ENCODE measurements at regions not wholly inside any gene's neighbourhood (a gene's known extent, or its start where the extent isn't known, plus 50 kb on each side); places are given as distances from the start of the nearest gene placed in this dataset.

DNA sequence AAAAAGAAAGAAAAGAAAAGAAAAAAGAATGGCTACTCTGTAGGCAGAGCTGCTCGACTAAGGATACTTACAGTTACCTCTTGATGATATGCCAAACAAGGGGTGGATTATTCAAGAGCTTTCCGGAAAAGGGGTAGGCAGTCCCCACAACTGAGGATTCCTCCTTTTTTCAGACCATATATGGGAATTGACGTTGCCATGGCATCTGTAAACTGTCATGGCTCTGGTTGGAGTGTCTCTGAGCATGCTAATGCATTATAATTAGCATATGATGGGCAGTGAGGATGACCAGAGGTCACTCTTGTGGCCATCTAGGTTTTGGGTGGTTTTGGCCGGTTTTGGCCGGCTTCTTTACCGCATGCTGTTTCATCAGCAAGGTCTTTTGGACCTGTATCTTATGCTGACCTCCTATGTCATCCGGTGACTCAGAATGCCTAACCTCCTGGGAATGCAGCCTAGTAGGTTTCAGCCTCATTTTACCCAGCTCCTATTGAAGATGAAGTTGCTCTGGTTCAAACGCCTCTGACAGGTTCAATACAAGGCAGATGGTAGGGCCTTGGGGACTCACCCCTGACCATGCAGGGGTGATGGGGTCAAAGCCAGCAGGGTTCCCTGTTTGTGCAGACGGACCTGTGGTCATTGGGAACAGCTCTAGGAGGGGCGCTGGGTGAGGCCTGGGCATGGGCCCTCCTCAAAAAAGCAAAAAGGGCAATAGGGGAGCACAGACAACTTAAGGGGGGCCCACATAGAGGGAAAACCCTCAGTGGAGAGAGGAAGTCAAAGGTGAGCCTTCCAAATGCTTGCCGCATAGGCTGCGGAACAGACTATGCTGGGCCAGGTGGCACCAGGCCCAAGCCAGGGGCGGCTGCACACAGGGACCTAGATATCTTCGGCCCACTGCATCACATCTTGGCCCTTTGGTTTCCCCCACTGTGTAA lies 251.2 kb upstream of the RAB6C start:
- Histone ChIP-seq H2AFZ (ENCODE audit: low read length) (no peak overlapping the region), H3K9ac (ENCODE audit: insufficient read depth, low read length) (no peak overlapping the region), H3K79me2 (ENCODE audit: control insufficient read depth, insufficient read depth, low read length) (no peaks in the 10 kb centered on the region), H3K4me3 (replicated peaks in 1 of 4; ENCODE audit: control extremely low read depth in 1 of 4, insufficient read depth in 1 of 4, low read depth in 3 of 4, low read length in 4 of 4) (no peak overlapping the region), H3K9me3 (ENCODE audit: control insufficient read depth, insufficient read depth, low read depth, low read length) (no peaks in the 10 kb centered on the region), H4K20me1 (ENCODE audit: control insufficient read depth, extremely low read depth, insufficient read depth, low read length) (no peaks in the 10 kb centered on the region), H3K27ac (ENCODE audit: insufficient read depth, low read length) (no peak overlapping the region), H3K36me3 (ENCODE audit: control insufficient read depth, insufficient read depth, low read length) (no peaks in the 10 kb centered on the region), H3K4me1 (ENCODE audit: control insufficient read depth, extremely low read depth, insufficient read depth, low read length) (no peaks in the 10 kb centered on the region), H3K4me2 (ENCODE audit: extremely low read depth, insufficient read depth, low read length) (no peak overlapping the region), H3K27me3 (ENCODE audit: control insufficient read depth, insufficient read depth, low read length) (no peaks in the 10 kb centered on the region)
- DNase-seq (ENCODE audit: low read depth in 2 of 2): no peak
- no peak for TF ChIP-seq EZH2 (IDR thresholded peaks at IDR 0.05; ENCODE audit: low read length, missing control alignments)
- TF ChIP-seq, protein P1, sequence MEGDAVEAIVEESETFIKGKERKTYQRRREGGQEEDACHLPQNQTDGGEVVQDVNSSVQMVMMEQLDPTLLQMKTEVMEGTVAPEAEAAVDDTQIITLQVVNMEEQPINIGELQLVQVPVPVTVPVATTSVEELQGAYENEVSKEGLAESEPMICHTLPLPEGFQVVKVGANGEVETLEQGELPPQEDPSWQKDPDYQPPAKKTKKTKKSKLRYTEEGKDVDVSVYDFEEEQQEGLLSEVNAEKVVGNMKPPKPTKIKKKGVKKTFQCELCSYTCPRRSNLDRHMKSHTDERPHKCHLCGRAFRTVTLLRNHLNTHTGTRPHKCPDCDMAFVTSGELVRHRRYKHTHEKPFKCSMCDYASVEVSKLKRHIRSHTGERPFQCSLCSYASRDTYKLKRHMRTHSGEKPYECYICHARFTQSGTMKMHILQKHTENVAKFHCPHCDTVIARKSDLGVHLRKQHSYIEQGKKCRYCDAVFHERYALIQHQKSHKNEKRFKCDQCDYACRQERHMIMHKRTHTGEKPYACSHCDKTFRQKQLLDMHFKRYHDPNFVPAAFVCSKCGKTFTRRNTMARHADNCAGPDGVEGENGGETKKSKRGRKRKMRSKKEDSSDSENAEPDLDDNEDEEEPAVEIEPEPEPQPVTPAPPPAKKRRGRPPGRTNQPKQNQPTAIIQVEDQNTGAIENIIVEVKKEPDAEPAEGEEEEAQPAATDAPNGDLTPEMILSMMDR (conservative IDR thresholded peaks at IDR 0.05 in 1 of 2, IDR thresholded peaks at IDR 0.05 in 1 of 2; ENCODE audit: low read depth in 1 of 2, low read length in 2 of 2): no peak

DNA sequence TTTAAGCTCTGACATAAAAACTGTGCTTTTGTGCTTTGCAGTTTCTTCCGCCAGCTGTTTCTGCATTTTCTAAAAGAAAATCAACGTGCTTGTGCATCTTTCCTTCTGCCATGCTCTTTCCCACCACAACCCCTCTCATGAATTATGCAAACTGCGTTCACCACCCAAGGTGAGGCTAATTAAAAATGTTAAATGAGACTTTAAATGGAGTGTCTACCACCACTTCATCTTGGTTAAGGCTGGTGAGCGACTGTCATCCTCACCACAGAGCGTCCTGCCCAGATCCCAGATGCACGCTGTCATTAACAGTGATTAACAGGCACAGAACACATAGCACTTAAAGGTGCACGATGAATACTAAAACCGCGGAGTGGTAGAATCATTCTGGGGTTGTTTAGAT lies 250.5 kb upstream of the RAB6C start:
- Histone ChIP-seq H2AFZ (ENCODE audit: low read length) (no peak overlapping the region), H3K9me3 (ENCODE audit: control insufficient read depth, insufficient read depth, low read depth, low read length) (no peaks in the 10 kb centered on the region), H3K4me3 (replicated peaks in 1 of 4; ENCODE audit: control extremely low read depth in 1 of 4, insufficient read depth in 1 of 4, low read depth in 3 of 4, low read length in 4 of 4) (no peak overlapping the region), H3K9ac (ENCODE audit: insufficient read depth, low read length) (no peak overlapping the region), H3K79me2 (ENCODE audit: control insufficient read depth, insufficient read depth, low read length) (no peaks in the 10 kb centered on the region), H3K4me2 (ENCODE audit: extremely low read depth, insufficient read depth, low read length) (no peak overlapping the region), H3K27ac (ENCODE audit: insufficient read depth, low read length) (no peak overlapping the region), H3K36me3 (ENCODE audit: control insufficient read depth, insufficient read depth, low read length) (no peaks in the 10 kb centered on the region), H4K20me1 (ENCODE audit: control insufficient read depth, extremely low read depth, insufficient read depth, low read length) (no peaks in the 10 kb centered on the region), H3K4me1 (ENCODE audit: control insufficient read depth, extremely low read depth, insufficient read depth, low read length) (no peaks in the 10 kb centered on the region), H3K27me3 (ENCODE audit: control insufficient read depth, insufficient read depth, low read length) (no peaks in the 10 kb centered on the region)
- TF ChIP-seq, protein P1 (conservative IDR thresholded peaks at IDR 0.05 in 1 of 2, IDR thresholded peaks at IDR 0.05 in 1 of 2; ENCODE audit: low read depth in 1 of 2, low read length in 2 of 2): no peak
- TF ChIP-seq EZH2 (IDR thresholded peaks at IDR 0.05; ENCODE audit: low read length, missing control alignments): no peak
- no peak for DNase-seq (ENCODE audit: low read depth in 2 of 2)

GRCh38 chr2:129729646-129730045 lies 249.8 kb upstream of the RAB6C start:
- no peak for TF ChIP-seq EZH2 (IDR thresholded peaks at IDR 0.05; ENCODE audit: low read length, missing control alignments)
- TF ChIP-seq, protein P1 (conservative IDR thresholded peaks at IDR 0.05 in 1 of 2, IDR thresholded peaks at IDR 0.05 in 1 of 2; ENCODE audit: low read depth in 1 of 2, low read length in 2 of 2): no peak
- no peaks in the 10 kb centered on the region for H3K4me1 ChIP-seq (ENCODE audit: control insufficient read depth, extremely low read depth, insufficient read depth, low read length)
- DNase-seq (ENCODE audit: low read depth in 2 of 2): no peak

More at GRCh38 chr2:129729646-129730045, 249.8 kb upstream of the RAB6C start:
- no peak overlapping the region for H3K9ac ChIP-seq (ENCODE audit: insufficient read depth, low read length)
- H3K36me3 ChIP-seq (ENCODE audit: control insufficient read depth, insufficient read depth, low read length): no peaks in the 10 kb centered on the region
- H2AFZ ChIP-seq (ENCODE audit: low read length): no peak overlapping the region
- H4K20me1 ChIP-seq (ENCODE audit: control insufficient read depth, extremely low read depth, insufficient read depth, low read length): no peaks in the 10 kb centered on the region
- no peak overlapping the region for H3K4me3 ChIP-seq (replicated peaks in 1 of 4; ENCODE audit: control extremely low read depth in 1 of 4, insufficient read depth in 1 of 4, low read depth in 3 of 4, low read length in 4 of 4)
- H3K4me2 ChIP-seq (ENCODE audit: extremely low read depth, insufficient read depth, low read length): no peak overlapping the region
- H3K27ac ChIP-seq (ENCODE audit: insufficient read depth, low read length): no peak overlapping the region
- no peaks in the 10 kb centered on the region for H3K27me3 ChIP-seq (ENCODE audit: control insufficient read depth, insufficient read depth, low read length)
- H3K9me3 ChIP-seq (ENCODE audit: control insufficient read depth, insufficient read depth, low read depth, low read length): no peaks in the 10 kb centered on the region
- no peaks in the 10 kb centered on the region for H3K79me2 ChIP-seq (ENCODE audit: control insufficient read depth, insufficient read depth, low read length)
